ENCODE measurements at regions not wholly inside any gene's neighbourhood (a gene's known extent, or its start where the extent isn't known, plus 50 kb on each side); places are given as distances from the start of the nearest gene placed in this dataset.

- WGBS, 2 donors: 89 to 91% methylated on average over 4 of the region's 4 CpGs
- ATAC-seq (ENCODE audit: insufficient read depth, low FRiP score) (no peak), DNase-seq (no peak)
- TF ChIP-seq CTCF (IDR thresholded peaks at IDR 0.05; ENCODE audit: control extremely low read depth, extremely low read depth): no peak
- Histone ChIP-seq H3K4me3 (no peak overlapping the region), H3K4me1 (ENCODE audit: control insufficient read depth in 5 of 5, insufficient read depth in 5 of 5, low read length in 5 of 5) (no peaks in the 10 kb centered on the region), H3K9me3 (ENCODE audit: control insufficient read depth in 4 of 4, insufficient read depth in 3 of 4, low read length in 3 of 4) (no peaks in the 10 kb centered on the region), H3K27me3 (ENCODE audit: control insufficient read depth in 3 of 3, insufficient read depth in 3 of 3, low read length in 2 of 3) (no peaks in the 10 kb centered on the region), H3K36me3 (ENCODE audit: control insufficient read depth in 4 of 4, insufficient read depth in 4 of 4, low read length in 4 of 4) (no peaks in the 10 kb centered on the region), H3K9ac (ENCODE audit: insufficient read depth in 1 of 2, low read length in 2 of 2) (no peak overlapping the region), H3K27ac (ENCODE audit: low read depth in 1 of 2, low read length in 1 of 2) (no peak overlapping the region)
Measured at GRCh38 chr2:142673836-142674235, 203.6 kb upstream of the KYNU start.

DNA sequence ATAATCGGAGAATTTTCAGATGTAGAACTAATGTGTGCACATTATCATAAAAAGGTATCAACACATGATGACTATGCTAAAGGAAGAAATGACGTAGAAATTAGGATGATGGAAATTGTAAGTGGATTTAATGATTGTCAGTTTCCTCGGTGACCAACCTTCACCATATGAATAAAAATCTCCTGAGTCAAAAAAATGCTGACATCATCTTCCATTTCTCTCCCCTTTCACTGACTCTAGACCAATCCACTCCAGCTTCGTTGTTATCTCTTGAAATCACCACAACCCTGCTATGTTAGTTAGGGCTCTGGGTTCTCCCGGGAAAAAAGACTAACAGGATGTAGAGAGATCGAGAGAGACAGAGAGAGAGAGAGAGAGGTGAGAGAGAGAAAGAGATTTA, 204.8 kb upstream of the KYNU start:
- no peak overlapping the region for H3K9ac ChIP-seq (ENCODE audit: insufficient read depth in 1 of 2, low read length in 2 of 2)
- WGBS, 2 donors: 85 to 88% methylated on average over 6 of the region's 6 CpGs
- no peaks in the 10 kb centered on the region for H3K4me1 ChIP-seq (ENCODE audit: control insufficient read depth in 5 of 5, insufficient read depth in 5 of 5, low read length in 5 of 5)
- H3K4me3 ChIP-seq: no peak overlapping the region
- DNase-seq: no peak
- H3K36me3 ChIP-seq (ENCODE audit: control insufficient read depth in 4 of 4, insufficient read depth in 4 of 4, low read length in 4 of 4): no peaks in the 10 kb centered on the region
- no peaks in the 10 kb centered on the region for H3K9me3 ChIP-seq (ENCODE audit: control insufficient read depth in 4 of 4, insufficient read depth in 3 of 4, low read length in 3 of 4)
- H3K27ac ChIP-seq (ENCODE audit: low read depth in 1 of 2, low read length in 1 of 2): no peak overlapping the region
- TF ChIP-seq CTCF (IDR thresholded peaks at IDR 0.05; ENCODE audit: control extremely low read depth, extremely low read depth): no peak
- ATAC-seq (ENCODE audit: insufficient read depth, low FRiP score): no peak
- no peaks in the 10 kb centered on the region for H3K27me3 ChIP-seq (ENCODE audit: control insufficient read depth in 3 of 3, insufficient read depth in 3 of 3, low read length in 2 of 3)

DNA sequence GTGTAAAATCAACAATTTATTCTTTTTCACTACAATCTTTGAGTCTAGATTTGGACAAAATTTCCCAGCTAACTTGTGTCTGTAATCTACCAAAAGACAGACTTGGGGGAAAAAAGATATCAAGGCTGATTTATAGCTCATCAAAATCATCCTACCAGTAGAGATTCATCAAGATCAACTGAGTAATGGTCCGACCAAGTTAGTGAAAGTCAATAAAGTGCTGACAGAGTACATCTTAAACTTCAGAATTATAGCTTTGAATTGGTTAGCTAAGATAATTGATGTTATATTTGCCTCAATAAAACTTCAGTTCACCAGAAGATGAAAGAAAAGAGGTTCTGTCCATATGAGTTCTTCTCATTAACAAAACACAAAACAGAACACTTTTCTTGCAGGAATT, 207.1 kb upstream of the KYNU start:
- Histone ChIP-seq H3K9me3 (ENCODE audit: control insufficient read depth in 4 of 4, insufficient read depth in 3 of 4, low read length in 3 of 4) (no peaks in the 10 kb centered on the region), H3K27ac (ENCODE audit: low read depth in 1 of 2, low read length in 1 of 2) (no peak overlapping the region), H3K36me3 (ENCODE audit: control insufficient read depth in 4 of 4, insufficient read depth in 4 of 4, low read length in 4 of 4) (no peaks in the 10 kb centered on the region), H3K4me3 (no peak overlapping the region), H3K4me1 (ENCODE audit: control insufficient read depth in 5 of 5, insufficient read depth in 5 of 5, low read length in 5 of 5) (no peaks in the 10 kb centered on the region), H3K9ac (ENCODE audit: insufficient read depth in 1 of 2, low read length in 2 of 2) (no peak overlapping the region), H3K27me3 (ENCODE audit: control insufficient read depth in 3 of 3, insufficient read depth in 3 of 3, low read length in 2 of 3) (no peaks in the 10 kb centered on the region)
- TF ChIP-seq CTCF (IDR thresholded peaks at IDR 0.05; ENCODE audit: control extremely low read depth, extremely low read depth): no peak
- DNase-seq: no peak
- 74 to 88% methylated on average over 1 of the region's 1 CpG for WGBS, 2 donors
- ATAC-seq (ENCODE audit: insufficient read depth, low FRiP score): no peak

GRCh38 chr2:142668420-142668819, 209.0 kb upstream of the KYNU start:
- H3K9ac ChIP-seq (ENCODE audit: insufficient read depth in 1 of 2, low read length in 2 of 2): no peak overlapping the region
- no peaks in the 10 kb centered on the region for H3K27me3 ChIP-seq (ENCODE audit: control insufficient read depth in 3 of 3, insufficient read depth in 3 of 3, low read length in 2 of 3)
- no peak overlapping the region for H3K4me3 ChIP-seq
- no peak for ATAC-seq (ENCODE audit: insufficient read depth, low FRiP score)
- TF ChIP-seq CTCF (IDR thresholded peaks at IDR 0.05; ENCODE audit: control extremely low read depth, extremely low read depth): no peak
- no peak for DNase-seq
- no peaks in the 10 kb centered on the region for H3K9me3 ChIP-seq (ENCODE audit: control insufficient read depth in 4 of 4, insufficient read depth in 3 of 4, low read length in 3 of 4)
- no peaks in the 10 kb centered on the region for H3K36me3 ChIP-seq (ENCODE audit: control insufficient read depth in 4 of 4, insufficient read depth in 4 of 4, low read length in 4 of 4)
- no peaks in the 10 kb centered on the region for H3K4me1 ChIP-seq (ENCODE audit: control insufficient read depth in 5 of 5, insufficient read depth in 5 of 5, low read length in 5 of 5)
- 89 to 92% methylated on average over 3 of the region's 3 CpGs for WGBS, 2 donors
- H3K27ac ChIP-seq (ENCODE audit: low read depth in 1 of 2, low read length in 1 of 2): no peak overlapping the region
